Suprapubic skin (tissue), 2 donors: ENCODE measurements at regions not wholly inside any gene's neighbourhood (a gene's known extent, or its start where the extent isn't known, plus 50 kb on each side); places are given as distances from the start of the nearest gene placed in this dataset.

ENCODE experiments used
- EP300 ChIP-seq: sonication (generic); formaldehyde crosslinking; IDR thresholded peaks from one replicate; pipeline ENCODE4 v1.6.1; 2017; ENCODE audit warnings: antibody characterized with exemption
- POLR2A ChIP-seq, 2 donors: fragments of 450-650 bp; IDR thresholded peaks; one replicate each; pipeline ENCODE4 v1.6.1; 2017; ENCODE audit warnings: antibody characterized with exemption in 2 of 2, mild to moderate bottlenecking in 2 of 2, moderate library complexity in 2 of 2

DNA sequence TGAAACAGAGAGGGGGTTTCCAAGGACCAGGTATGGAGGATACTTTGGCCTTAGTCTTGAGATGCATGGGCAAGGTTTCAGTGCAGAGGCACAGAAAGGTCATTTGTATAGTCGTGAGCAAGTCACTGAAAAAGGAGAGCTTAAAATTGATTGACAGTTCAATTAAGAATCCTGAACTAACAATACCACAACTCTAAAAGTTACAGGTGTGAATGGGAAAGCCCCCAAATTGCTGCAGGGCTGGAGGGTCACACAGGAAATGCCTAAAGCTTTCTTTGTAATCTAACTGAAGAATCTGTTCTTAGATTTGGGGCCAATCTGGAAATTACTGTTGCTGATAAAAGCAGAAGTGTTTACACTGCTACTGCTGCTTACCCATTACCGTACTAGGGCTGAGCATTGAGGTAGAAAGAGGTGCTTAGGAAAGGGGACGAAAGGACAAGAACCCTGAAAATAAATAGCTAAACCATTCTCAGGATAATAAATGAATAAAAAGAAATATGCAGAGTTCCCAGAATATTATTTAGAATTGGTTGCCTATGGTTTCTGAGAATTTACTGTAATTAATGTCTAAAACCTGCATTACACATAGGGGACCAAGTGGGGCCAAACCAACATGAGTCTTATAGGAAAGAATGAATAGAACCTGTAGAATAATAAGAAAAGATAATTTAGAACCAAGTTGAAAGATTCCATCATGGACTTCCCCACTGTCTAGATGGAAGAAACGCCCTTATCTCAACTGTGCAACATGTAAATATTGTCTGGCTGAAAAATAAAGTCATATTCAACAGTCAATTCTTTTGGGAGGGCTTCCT, 91.9 kb upstream of the PPP1R2C start:
- TF ChIP-seq POLR2A (IDR thresholded peaks at IDR 0.05) (no peak), EP300 (no peak)
